ENCODE measurements at regions not wholly inside any gene's neighbourhood (a gene's known extent, or its start where the extent isn't known, plus 50 kb on each side); places are given as distances from the start of the nearest gene placed in this dataset.
A peak's percentile ranks its signal among the peaks of the same experiment; 100 is the strongest.
"Not testable (repeated sequence)": the region's sequence is repeated elsewhere in the genome, so short reads cannot be mapped to it uniquely, and the experiment has no call there.

- DNase-seq (ENCODE audit: low read depth): not testable (repeated sequence)
These were observed 342.7 kb downstream of the KLF13 start for GRCh38 chr15:31669158-31669908.

- not testable (repeated sequence) for DNase-seq (ENCODE audit: low read depth)
These were observed 346.6 kb downstream of the KLF13 start for GRCh38 chr15:31673263-31673662.

GRCh38 chr15:31681529-31682259 is 348.6 kb upstream of the CHRNA7 start:
- DNase-seq (ENCODE audit: low read depth): not testable (repeated sequence)

- not testable (repeated sequence) for DNase-seq (ENCODE audit: low read depth)
These were observed 343.2 kb upstream of the CHRNA7 start for GRCh38 chr15:31687088-31687487.

GRCh38 chr15:31696509-31696908 is 333.8 kb upstream of the CHRNA7 start:
- peak; percentile 15 for DNase-seq (ENCODE audit: low read depth)

GRCh38 chr15:31705076-31705678 is 325.1 kb upstream of the CHRNA7 start:
- DNase-seq (ENCODE audit: low read depth): not testable (repeated sequence)

GRCh38 chr15:31707944-31708702 is 322.2 kb upstream of the CHRNA7 start:
- DNase-seq (ENCODE audit: low read depth): not testable (repeated sequence)

- DNase-seq (ENCODE audit: low read depth): not testable (repeated sequence)
These were observed 321.5 kb upstream of the CHRNA7 start for GRCh38 chr15:31708703-31709327.

GRCh38 chr15:31709479-31709878 is 320.8 kb upstream of the CHRNA7 start:
- not testable (repeated sequence) for DNase-seq (ENCODE audit: low read depth)

GRCh38 chr15:31710806-31711205 is 319.5 kb upstream of the CHRNA7 start:
- DNase-seq (ENCODE audit: low read depth): not testable (repeated sequence)

GRCh38 chr15:31715208-31715607 is 315.1 kb upstream of the CHRNA7 start:
- DNase-seq (ENCODE audit: low read depth): not testable (repeated sequence)

GRCh38 chr15:31718625-31719024 is 311.7 kb upstream of the CHRNA7 start:
- DNase-seq (ENCODE audit: low read depth): not testable (repeated sequence)

- not testable (repeated sequence) for DNase-seq (ENCODE audit: low read depth)
These were observed 310.8 kb upstream of the CHRNA7 start for GRCh38 chr15:31719396-31720022.

- not testable (repeated sequence) for DNase-seq (ENCODE audit: low read depth)
These were observed 307.3 kb upstream of the CHRNA7 start for GRCh38 chr15:31723019-31723418.

GRCh38 chr15:31724903-31725302 is 305.4 kb upstream of the CHRNA7 start:
- DNase-seq (ENCODE audit: low read depth): not testable (repeated sequence)

GRCh38 chr15:31725619-31726018 is 304.7 kb upstream of the CHRNA7 start:
- DNase-seq (ENCODE audit: low read depth): not testable (repeated sequence)

GRCh38 chr15:31727612-31728011 is 302.7 kb upstream of the CHRNA7 start:
- DNase-seq (ENCODE audit: low read depth): no peak

- DNase-seq (ENCODE audit: low read depth): peak; percentile 37
These were observed 297.6 kb upstream of the CHRNA7 start for GRCh38 chr15:31732726-31733125.

- no peak for DNase-seq (ENCODE audit: low read depth)
These were observed 296.9 kb upstream of the CHRNA7 start for GRCh38 chr15:31733424-31733823.

- DNase-seq (ENCODE audit: low read depth): peak; percentile 65
These were observed 290.1 kb upstream of the CHRNA7 start for GRCh38 chr15:31740203-31740602.

GRCh38 chr15:31745841-31746240 is 284.5 kb upstream of the CHRNA7 start:
- no peak for DNase-seq (ENCODE audit: low read depth)

Measured in Daoy (cell line).